Transverse colon (tissue), 3 donors: ENCODE measurements at regions not wholly inside any gene's neighbourhood (a gene's known extent, or its start where the extent isn't known, plus 50 kb on each side); places are given as distances from the start of the nearest gene placed in this dataset.

Experiments
- CTCF ChIP-seq, 5 experiments: fragments of 200-600 bp in 3 of 5; fragments of 450-650 bp in 2 of 5; sonication (generic) in 3 of 5; IDR thresholded peaks; 1 replicate in 2 of 5; 2 replicates in 3 of 5; pipeline ENCODE4 v1.5.1; 2016 to 2017; ENCODE audit warnings: antibody characterized with exemption in 5 of 5, inconsistent platforms in 3 of 5, mild to moderate bottlenecking in 2 of 5, moderate library complexity in 1 of 5
- POLR2A ChIP-seq: fragments of 450-650 bp; IDR thresholded peaks from one replicate; pipeline ENCODE4 v1.6.1; 2016; ENCODE audit warnings: antibody characterized with exemption, mild to moderate bottlenecking, moderate library complexity

- TF ChIP-seq CTCF (IDR thresholded peaks at IDR 0.05) (no peak), POLR2A (no peak)
Measured at GRCh38 chr3:151579571-151580270, 118.9 kb upstream of the IGSF10 start.
